Lower leg skin (tissue), 4 donors: ENCODE measurements at regions not wholly inside any gene's neighbourhood (a gene's known extent, or its start where the extent isn't known, plus 50 kb on each side); places are given as distances from the start of the nearest gene placed in this dataset.
"Not testable (repeated sequence)": the region's sequence is repeated elsewhere in the genome, so short reads cannot be mapped to it uniquely, and the experiment has no call there.

Source experiments
- DNase-seq, 2 donors: peaks; one replicate each; pipeline ENCODE4 v3.0.0-alpha.2; 2019; ENCODE audit warnings: low spot score in 2 of 2
- H3K4me3 ChIP-seq: fragments of 200-600 bp; sonication (generic); 2 replicates; pipeline ENCODE4 v1.5.1; 2017; ENCODE audit warnings: mild to moderate bottlenecking, low read depth; ENCODE audit not compliant: poor library complexity, severe bottlenecking
- CTCF ChIP-seq, 3 donors: fragments of 450-650 bp; IDR thresholded peaks; one replicate each; pipeline ENCODE4 v1.5.1; 2016; ENCODE audit warnings: antibody characterized with exemption in 3 of 3, mild to moderate bottlenecking in 3 of 3, moderate library complexity in 2 of 3
- POLR2A ChIP-seq, 2 donors: fragments of 450-650 bp; IDR thresholded peaks; one replicate each; pipeline ENCODE4 v1.6.1; 2016 to 2017; ENCODE audit warnings: antibody characterized with exemption in 2 of 2, mild to moderate bottlenecking in 1 of 2, moderate library complexity in 1 of 2
- WGBS, 2 donors: methylation state at CpG; one replicate each; pipeline ENCODE4 v1.1.5; 2018; 5-methylcytosine and 5-hydroxymethylcytosine counted together
- intact Hi-C: fragments of 100-400 bp; cut with DNase I; formaldehyde crosslinking; loops from one replicate; pipeline ENCODE4 v1.15.0; 2023; ENCODE audit warnings: low total_unique reads

DNA sequence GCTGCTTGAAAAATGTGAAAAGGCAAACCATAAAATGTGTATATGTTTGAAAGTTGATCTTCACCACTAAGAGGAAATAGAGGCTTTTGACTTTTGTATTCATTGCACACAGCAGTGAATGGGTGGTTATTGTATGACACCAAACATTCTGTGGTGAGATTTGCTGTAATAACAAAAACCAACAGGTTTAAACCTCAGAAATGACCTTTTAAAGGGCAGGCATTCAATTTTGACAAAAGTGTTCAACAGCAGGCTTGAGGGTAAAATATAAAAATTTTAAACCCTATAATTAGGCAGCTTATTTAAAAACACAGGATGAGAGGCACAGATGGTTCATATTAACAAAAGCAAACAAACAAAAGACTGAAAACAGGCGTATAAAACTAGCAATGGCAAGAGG, 128.1 kb upstream of the NUDT12 start:
- intact Hi-C loops, result no loop called here
- no peak for DNase-seq
- no peak overlapping the region for H3K4me3 ChIP-seq
- TF ChIP-seq POLR2A (IDR thresholded peaks at IDR 0.05), result no peak
- TF ChIP-seq CTCF (IDR thresholded peaks at IDR 0.05), result no peak
- 43 to 59% methylated on average over 1 of the region's 1 CpG for WGBS, 2 donors

DNA sequence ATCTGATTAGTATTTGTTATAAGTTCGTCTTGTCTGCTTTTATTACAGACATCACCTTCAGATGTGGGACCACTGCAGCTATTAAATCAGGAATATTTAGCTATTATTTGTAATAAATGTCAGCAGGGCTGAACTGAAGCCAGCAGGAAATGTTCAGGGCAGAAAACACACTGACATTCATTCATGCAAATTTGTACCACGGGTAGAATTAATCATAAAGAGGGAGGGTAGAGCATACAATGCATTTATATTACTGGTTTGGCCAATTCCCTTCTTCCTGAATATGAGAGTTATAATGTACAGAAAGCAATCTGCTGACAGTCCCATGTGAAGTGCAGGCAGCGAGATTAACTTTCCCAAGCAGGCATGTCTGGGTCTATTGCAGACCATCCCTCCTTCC, 117.3 kb upstream of the NUDT12 start:
- TF ChIP-seq CTCF (IDR thresholded peaks at IDR 0.05) (no peak), POLR2A (IDR thresholded peaks at IDR 0.05) (no peak)
- intact Hi-C loops, result no loop called here
- WGBS, 2 donors, result 33 to 52% methylated on average over 3 of the region's 3 CpGs
- H3K4me3 ChIP-seq, result no peak overlapping the region
- DNase-seq, result no peak

- WGBS, 2 donors, result 48 to 70% methylated on average over 5 of the region's 5 CpGs
- H3K4me3 ChIP-seq, DNase-seq, intact Hi-C loops: not testable (repeated sequence)
Observed at GRCh38 chr5:103676198-103676597, 113.6 kb upstream of the NUDT12 start.

- no peak overlapping the region for H3K4me3 ChIP-seq
- no peak for TF ChIP-seq CTCF (IDR thresholded peaks at IDR 0.05)
- no peak for TF ChIP-seq POLR2A (IDR thresholded peaks at IDR 0.05)
- WGBS, 2 donors, result 73 to 84% methylated on average over 3 of the region's 3 CpGs
- intact Hi-C loops, result no loop called here
- no peak for DNase-seq
Observed at GRCh38 chr5:103674739-103675138, 112.2 kb upstream of the NUDT12 start.

DNA sequence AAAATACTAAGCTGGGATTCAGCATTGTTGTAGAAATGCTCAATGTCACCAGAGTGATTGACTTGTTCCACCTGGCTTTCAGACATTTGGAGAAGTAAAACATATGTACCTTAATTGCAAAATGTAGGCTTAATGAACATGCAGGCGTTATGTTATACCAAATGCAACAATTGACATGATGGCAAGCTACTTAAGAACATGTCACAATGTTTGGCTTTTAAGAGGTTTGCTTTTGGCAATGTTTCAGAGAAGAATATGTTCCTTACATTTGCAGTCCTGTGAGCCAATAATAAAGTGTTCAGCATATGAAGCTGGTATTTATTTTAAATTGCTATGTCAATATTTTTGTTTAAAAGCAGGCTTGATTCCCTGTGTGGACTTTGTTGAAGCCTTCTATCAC, 111.7 kb upstream of the NUDT12 start:
- DNase-seq, result no peak
- intact Hi-C loops, result no loop called here
- H3K4me3 ChIP-seq, result no peak overlapping the region
- WGBS, 2 donors, result 48 to 61% methylated on average over 1 of the region's 1 CpG
- no peak for TF ChIP-seq CTCF (IDR thresholded peaks at IDR 0.05)
- no peak for TF ChIP-seq POLR2A (IDR thresholded peaks at IDR 0.05)

DNA sequence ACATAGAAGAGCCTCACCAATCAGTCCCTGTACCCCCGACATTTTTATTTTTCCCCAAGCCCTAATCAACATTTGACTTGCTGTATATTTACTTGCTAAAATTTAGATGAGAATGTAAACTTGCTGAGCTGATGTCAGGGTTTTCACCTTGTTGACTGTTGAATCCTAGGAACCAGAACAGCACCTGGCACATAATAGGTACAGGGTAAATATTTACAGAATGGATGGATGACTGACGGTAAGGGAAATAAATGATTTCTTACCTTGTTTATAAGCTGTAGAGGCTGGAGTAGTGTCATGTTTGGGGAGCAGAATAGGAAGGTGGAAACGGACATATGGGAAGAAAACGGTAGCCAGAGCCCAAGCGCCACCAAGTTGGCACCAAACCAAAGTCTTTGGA, 107.0 kb upstream of the NUDT12 start:
- no peak for DNase-seq
- TF ChIP-seq CTCF (IDR thresholded peaks at IDR 0.05) (no peak), POLR2A (IDR thresholded peaks at IDR 0.05) (no peak)
- 81 to 86% methylated on average over 5 of the region's 5 CpGs for WGBS, 2 donors
- H3K4me3 ChIP-seq, result no peak overlapping the region
- intact Hi-C loops, result no loop called here
